GM21423 (cell line): ENCODE measurements at regions not wholly inside any gene's neighbourhood (a gene's known extent, or its start where the extent isn't known, plus 50 kb on each side); places are given as distances from the start of the nearest gene placed in this dataset.

ENCODE experiments used
- ATAC-seq: cut with Tn5 transposase; IDR thresholded peaks from one replicate; pipeline ENCODE4 v1.9.1; 2021; ENCODE audit warnings: mild to moderate bottlenecking, moderate library complexity; ENCODE audit not compliant: unreplicated experiment

- no peak for ATAC-seq
Measured at GRCh38 chr13:84418041-84418440, 535.8 kb upstream of the SLITRK1 start.

DNA sequence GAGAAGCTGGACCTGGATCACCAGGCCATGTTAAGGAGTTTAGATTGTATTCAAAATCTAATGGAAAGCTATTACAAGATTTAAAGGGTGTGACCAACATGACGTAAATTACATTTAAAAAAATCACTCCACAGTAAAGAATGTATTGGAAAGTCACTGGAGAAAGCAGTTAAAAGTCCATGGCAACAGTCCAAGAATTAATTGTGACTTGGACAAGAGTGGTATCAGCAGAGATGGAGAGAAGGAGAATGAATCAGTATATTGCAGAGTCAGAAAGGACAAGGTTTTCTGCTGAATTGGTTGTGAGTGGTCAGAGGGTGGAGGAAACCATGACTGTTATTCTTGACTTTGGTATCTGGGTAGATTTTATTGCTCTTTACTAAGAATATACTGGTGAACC lies 535.1 kb upstream of the SLITRK1 start:
- no peak for ATAC-seq

GRCh38 chr13:84413016-84413415 lies 530.7 kb upstream of the SLITRK1 start:
- no peak for ATAC-seq

DNA sequence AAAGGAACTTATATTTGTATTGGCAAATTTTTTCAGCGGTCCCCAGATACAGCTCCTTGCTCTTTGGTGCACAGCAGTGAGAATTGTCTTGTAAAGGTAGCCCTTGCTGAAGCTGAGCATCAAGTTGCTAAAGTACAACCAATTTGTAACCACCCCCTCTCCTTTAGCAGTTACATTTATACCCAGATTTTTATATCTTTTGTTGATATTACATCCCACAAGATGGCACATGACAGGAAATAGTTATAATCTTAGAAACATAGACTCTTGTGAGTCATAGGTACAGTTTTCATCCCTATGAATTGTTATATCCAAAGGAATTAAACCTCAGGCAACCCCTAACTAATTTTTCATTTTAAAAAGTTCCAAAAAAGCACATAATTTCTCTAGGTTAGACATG lies 523.0 kb upstream of the SLITRK1 start:
- ATAC-seq, result no peak

DNA sequence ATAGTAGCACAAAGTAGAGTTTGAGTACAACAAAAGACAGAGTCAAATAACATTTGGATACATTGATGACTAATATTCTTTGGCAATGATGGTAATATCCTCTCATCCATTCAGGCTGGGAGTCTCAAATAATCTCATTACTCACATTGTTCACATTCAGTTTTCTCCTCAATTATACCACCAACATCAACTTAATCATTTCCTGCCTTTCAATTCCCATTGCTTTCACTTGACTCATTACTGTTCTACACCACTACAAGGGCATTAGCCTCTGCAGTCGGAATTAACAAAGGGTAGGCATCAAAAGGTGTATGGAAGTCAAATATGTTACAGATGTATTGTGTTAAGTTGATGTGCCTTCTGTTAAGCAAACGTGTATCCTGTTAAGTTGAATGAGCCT lies 518.4 kb upstream of the SLITRK1 start:
- no peak for ATAC-seq

- ATAC-seq, result no peak
Measured at GRCh38 chr13:84399320-84400085, 517.2 kb upstream of the SLITRK1 start.

DNA sequence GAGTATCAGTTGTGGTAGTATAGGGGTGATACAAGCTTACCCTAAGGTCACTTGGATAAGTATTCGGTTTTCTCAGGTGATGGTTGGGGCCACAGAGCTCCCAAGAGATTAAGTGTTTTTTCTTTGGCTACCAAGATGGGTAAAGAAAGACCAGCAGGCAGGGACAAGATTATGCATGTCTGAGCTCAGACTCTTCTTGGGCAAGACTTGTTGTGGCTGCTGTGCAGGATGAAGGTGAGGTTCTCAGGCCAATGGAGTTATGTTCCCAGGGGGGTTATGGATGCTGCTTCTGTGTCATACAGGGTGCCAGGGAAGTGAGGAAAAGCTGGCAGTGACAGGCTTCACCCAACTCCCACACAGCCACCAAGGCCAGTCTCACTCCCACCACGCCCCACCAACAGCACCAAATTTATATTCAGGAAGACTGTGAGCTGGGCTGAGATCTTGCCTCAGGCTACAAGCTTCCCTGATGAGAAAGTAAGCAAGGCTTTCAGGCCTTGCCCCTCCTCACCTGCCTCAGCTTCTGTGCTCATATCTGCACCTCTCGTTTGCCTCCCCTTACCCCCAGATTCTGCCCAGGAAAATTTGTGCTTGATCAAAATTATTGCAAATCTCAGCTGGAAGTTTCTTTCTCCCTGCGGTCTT lies 511.8 kb upstream of the SLITRK1 start:
- no peak for ATAC-seq

- no peak for ATAC-seq
Measured at GRCh38 chr13:84380866-84381265, 498.6 kb upstream of the SLITRK1 start.

DNA sequence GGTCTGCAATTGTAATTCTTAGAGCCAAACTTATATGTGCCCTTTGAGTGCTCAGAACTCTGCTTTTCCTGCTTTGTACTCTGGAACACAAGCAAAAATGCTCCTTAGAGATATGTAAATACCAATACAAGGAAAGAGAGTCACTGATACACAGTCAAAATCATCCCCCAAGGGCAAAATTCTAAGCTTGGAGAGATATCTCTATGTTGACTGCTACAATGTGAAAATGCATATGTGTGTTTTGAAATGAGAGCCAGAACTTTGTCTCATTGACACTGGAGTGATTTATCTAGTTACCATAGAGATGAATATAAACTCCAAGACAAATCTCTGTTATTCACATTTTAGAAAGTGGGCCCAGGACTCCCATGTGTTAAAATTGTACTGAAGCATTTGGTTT lies 494.8 kb upstream of the SLITRK1 start:
- ATAC-seq, result no peak

DNA sequence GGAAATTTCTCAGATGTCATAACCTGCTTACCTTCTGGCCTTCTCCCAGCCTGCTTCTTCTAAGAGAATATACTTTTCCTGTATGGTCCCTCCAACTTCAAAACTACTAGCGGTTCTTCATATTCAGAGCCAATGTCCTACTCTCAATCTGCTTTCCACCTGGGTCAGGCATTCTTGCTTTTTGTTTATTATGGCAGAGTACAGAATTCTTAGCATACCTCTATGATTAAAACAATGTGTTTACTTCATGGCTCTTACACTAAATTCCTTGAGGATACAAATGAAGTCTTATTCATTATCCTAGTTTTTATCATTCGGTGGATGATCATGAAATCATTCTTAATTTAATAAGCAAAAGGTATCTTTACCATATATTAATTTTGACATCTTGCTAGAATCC lies 484.2 kb upstream of the SLITRK1 start:
- no peak for ATAC-seq

DNA sequence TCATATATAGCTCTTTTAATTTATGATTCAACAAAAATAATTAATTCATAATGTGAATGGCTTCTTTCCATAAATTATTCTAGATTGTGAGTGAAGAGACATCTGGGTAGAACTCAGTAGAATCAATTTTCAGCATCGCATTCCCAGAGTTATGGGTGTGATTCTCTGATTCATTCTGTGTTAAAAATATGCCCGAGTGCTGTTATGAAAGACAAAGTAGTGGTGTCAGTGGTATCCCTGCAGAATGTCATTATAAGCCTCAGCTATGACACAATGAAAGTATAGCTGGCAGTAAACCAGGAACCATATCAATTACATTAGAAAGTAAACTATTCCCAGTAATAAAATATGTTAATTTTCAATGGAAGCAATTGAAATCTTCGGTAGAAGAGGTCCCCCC lies 480.5 kb upstream of the SLITRK1 start:
- ATAC-seq, result no peak

DNA sequence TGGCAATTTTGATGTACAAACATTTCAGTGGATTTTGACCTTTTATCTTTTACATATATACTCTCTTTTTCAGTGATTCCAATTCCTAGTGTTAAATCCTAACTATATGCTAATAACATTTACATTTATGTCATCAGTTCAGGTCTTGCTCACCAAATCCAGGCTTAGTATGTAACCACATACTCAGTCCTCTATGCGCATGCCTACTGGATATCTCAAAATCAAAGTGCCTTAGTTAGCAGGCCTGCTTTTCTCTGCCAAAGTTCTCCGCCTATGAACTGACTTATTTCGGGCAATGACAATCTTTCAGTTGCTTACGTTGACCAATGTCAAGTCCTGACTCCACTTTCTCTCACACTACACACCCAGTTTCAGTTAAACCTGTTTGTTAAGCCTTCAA lies 478.5 kb upstream of the SLITRK1 start:
- no peak for ATAC-seq

GRCh38 chr13:84358601-84359000 lies 476.3 kb upstream of the SLITRK1 start:
- no peak for ATAC-seq

GRCh38 chr13:84352946-84353345 lies 470.7 kb upstream of the SLITRK1 start:
- ATAC-seq, result no peak

DNA sequence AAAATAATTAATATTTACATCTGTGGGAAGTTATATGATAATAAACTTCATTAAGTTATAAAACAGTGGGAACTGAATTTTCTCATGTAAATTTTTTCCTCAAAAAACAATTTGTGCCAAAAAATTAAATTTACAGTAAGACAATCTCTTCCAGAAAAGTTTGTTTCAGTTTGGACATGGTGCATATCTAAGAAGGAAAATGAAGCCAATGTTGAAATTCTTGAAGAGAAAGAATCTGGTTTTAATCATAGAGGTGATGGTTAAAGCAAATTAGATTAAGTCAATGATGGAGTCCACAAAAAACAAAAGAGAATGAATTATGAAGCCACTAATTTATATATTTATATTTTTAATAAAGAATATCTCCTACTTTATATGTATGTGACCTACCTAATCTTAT lies 457.2 kb upstream of the SLITRK1 start:
- ATAC-seq, result no peak

DNA sequence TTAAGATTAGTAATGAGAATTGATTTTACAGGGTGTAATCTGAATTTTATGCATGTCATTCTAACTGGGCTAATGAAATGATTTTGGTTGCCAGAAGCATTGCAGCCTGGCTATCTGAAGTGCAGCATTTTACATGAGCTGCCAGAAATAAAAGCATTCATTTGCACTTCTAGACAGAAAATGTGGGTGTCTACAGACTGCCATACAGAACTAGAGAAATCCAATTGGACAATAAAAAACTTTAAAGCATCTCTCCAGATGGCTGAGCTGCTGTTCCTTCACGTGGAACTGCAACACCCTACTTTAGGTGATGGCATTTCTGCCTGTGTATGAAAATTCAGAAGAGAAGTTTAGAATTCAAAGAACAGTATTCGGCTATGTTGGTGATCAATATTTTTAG lies 450.1 kb upstream of the SLITRK1 start:
- ATAC-seq, result no peak

GRCh38 chr13:84315527-84315926 lies 433.3 kb upstream of the SLITRK1 start:
- no peak for ATAC-seq

- ATAC-seq, result no peak
Measured at GRCh38 chr13:84303035-84303434, 420.8 kb upstream of the SLITRK1 start.

- ATAC-seq, result no peak
Measured at GRCh38 chr13:84297251-84297650, 415.0 kb upstream of the SLITRK1 start.

GRCh38 chr13:84296401-84296800 lies 414.1 kb upstream of the SLITRK1 start:
- ATAC-seq, result no peak

GRCh38 chr13:84294576-84294975 lies 412.3 kb upstream of the SLITRK1 start:
- no peak for ATAC-seq

GRCh38 chr13:84290386-84290785 lies 408.1 kb upstream of the SLITRK1 start:
- no peak for ATAC-seq

GRCh38 chr13:84279166-84279565 lies 396.9 kb upstream of the SLITRK1 start:
- ATAC-seq, result no peak
